ACC112 (cell line): ENCODE measurements at regions not wholly inside any gene's neighbourhood (a gene's known extent, or its start where the extent isn't known, plus 50 kb on each side); places are given as distances from the start of the nearest gene placed in this dataset.

ENCODE experiments used
- H2AFZ ChIP-seq: fragments of 200-600 bp; sonication (generic); one replicate; pipeline ENCODE4 v1.6.0; 2017; ENCODE audit warnings: antibody characterized with exemption, low read length; ENCODE audit not compliant: unreplicated experiment
- H3K27ac ChIP-seq: fragments of 200-600 bp; sonication (generic); 2 replicates; pipeline ENCODE4 v1.5.1; 2014; ENCODE audit warnings: low read depth, mild to moderate bottlenecking, antibody characterized with exemption, low read length, moderate library complexity
- H3K27me3 ChIP-seq: fragments of 200-600 bp; sonication (generic); 2 replicates; pipeline ENCODE4 v1.6.1; 2014; ENCODE audit warnings: mild to moderate bottlenecking, antibody characterized with exemption, low read length, moderate library complexity, mixed read lengths; ENCODE audit not compliant: insufficient read depth
- H3K36me3 ChIP-seq: fragments of 200-600 bp; sonication (generic); 2 replicates; pipeline ENCODE4 v1.6.1; 2016; ENCODE audit warnings: mild to moderate bottlenecking, antibody characterized with exemption, low read length, moderate library complexity, mixed read lengths; ENCODE audit not compliant: insufficient read depth
- H3K4me1 ChIP-seq: fragments of 200-600 bp; sonication (generic); one replicate; pipeline ENCODE4 v1.6.1; 2016; ENCODE audit warnings: low read length, mixed read lengths; ENCODE audit not compliant: insufficient read depth, unreplicated experiment, control insufficient read depth
- H3K4me3 ChIP-seq: fragments of 200-600 bp; sonication (generic); 2 replicates; pipeline ENCODE4 v1.5.1; 2014; ENCODE audit warnings: mild to moderate bottlenecking, low read depth, low read length
- H3K79me2 ChIP-seq: fragments of 200-600 bp; sonication (generic); one replicate; pipeline ENCODE4 v1.6.0; 2016; ENCODE audit warnings: low read length; ENCODE audit not compliant: control insufficient read depth, unreplicated experiment, insufficient read depth

DNA sequence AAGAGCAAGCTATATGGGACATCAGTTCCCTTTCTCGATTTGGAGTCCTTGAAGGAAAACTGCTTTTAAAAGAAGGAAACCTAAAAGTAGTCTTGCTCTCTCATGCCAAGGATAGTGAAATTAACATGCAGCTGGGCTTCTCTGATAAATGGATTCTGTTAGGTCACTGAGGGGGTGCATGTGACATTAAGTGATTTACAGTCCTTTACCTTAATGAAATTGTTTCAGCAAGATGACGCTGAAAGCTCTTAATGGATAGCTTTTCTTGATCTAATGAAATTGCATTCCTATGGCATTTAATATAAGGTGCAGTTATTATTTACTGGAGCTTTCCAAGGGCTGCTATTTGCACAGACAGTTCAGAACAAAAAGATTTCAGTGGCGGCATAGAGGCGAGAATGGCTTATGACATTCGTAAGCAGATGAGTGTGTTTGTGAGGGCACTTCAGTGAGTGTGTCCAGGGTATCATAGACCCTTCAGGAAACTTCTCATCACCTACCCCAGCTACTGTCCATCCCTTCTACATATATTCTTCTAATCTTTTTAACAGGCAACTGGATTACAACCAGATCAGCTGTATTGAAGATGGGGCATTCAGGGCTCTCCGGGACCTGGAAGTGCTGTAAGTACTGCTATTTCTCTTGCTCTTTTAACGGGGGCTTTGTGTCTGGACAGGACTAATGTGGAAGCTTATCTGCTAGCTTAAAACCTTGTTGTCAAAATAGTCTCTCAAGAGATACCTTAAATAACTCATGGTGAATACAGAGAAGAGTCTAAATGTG is 219.9 kb upstream of the PACRGL start:
- H2AFZ ChIP-seq = no peak overlapping the region
- no peaks in the 10 kb centered on the region for H3K4me1 ChIP-seq
- H3K27ac ChIP-seq = no peak overlapping the region
- no peak overlapping the region for H3K4me3 ChIP-seq
- H3K27me3 ChIP-seq = no peaks in the 10 kb centered on the region
- no peaks in the 10 kb centered on the region for H3K79me2 ChIP-seq
- no peaks in the 10 kb centered on the region for H3K36me3 ChIP-seq

DNA sequence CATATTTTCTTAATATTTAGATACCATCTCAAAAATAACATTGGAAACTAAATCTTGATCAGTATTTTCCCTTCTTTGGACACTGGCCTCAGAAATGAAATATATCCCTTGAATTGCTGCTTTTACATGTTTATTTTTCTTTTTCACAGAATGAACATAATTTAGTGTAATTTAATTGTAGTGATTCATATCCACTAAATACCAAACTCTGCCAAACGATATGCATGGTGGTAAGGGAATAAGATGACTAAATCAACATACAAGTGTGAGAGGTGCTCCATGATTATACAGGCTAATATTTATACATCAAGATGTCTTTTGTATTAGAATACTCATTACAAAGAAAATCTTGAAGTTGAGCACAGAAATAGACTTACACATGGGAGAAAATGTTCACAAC is 216.8 kb upstream of the PACRGL start:
- no peak overlapping the region for H3K4me3 ChIP-seq
- no peaks in the 10 kb centered on the region for H3K27me3 ChIP-seq
- no peak overlapping the region for H3K27ac ChIP-seq

DNA sequence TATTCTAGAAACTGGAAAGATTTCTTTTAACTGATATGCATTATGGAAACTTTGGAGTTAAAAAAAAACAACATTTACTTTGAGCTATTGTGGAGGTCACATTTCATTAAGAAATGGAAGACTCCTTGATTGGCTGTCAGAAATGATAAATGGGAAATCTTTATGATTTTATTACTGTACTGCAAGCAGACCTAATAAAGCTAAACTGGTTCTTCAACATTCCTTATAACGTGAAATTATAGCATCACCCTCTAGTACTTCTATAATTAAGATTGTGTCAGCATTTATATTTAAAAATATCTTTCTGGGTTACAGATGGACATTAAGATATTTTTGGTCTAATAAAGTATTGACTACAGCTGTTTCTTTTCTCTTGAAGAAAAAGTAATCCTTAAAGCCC is 213.8 kb upstream of the PACRGL start:
- H3K79me2 ChIP-seq = no peaks in the 10 kb centered on the region
- no peaks in the 10 kb centered on the region for H3K27me3 ChIP-seq
- H3K36me3 ChIP-seq = no peaks in the 10 kb centered on the region
- no peak overlapping the region for H3K4me3 ChIP-seq
- H2AFZ ChIP-seq = no peak overlapping the region
- peaks cover 7% of the 10 kb centered on the region for H3K4me1 ChIP-seq
- H3K27ac ChIP-seq = no peak overlapping the region

More for the DNA sequence above, 216.8 kb upstream of the PACRGL start:
- Histone ChIP-seq H3K4me1 (peaks cover 7% of the 10 kb centered on the region), H2AFZ (no peak overlapping the region), H3K79me2 (no peaks in the 10 kb centered on the region), H3K36me3 (no peaks in the 10 kb centered on the region)

DNA sequence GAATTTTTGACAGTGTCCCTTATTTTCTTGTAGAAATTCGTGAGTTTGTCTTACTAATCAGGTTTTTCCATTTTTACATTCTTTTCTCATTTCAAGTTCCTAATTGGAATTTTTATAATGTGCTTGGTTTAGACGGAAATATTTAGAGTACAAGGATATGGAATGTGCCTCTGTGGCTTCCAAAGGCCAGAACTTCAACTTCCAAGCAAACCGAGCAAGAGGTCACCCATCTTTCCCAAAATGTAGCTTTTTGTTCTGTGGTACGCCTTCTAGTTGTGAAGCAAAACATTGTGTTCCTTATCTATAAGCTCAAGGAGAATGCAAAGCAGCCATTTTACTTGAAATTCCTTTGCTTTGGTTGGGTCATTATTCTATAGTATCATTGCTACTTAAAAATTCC is 212.8 kb upstream of the PACRGL start:
- H3K27ac ChIP-seq = no peak overlapping the region
- no peaks in the 10 kb centered on the region for H3K79me2 ChIP-seq
- H3K4me1 ChIP-seq = peaks cover 7% of the 10 kb centered on the region
- H3K4me3 ChIP-seq = no peak overlapping the region
- no peaks in the 10 kb centered on the region for H3K36me3 ChIP-seq
- H2AFZ ChIP-seq = no peak overlapping the region
- no peaks in the 10 kb centered on the region for H3K27me3 ChIP-seq

DNA sequence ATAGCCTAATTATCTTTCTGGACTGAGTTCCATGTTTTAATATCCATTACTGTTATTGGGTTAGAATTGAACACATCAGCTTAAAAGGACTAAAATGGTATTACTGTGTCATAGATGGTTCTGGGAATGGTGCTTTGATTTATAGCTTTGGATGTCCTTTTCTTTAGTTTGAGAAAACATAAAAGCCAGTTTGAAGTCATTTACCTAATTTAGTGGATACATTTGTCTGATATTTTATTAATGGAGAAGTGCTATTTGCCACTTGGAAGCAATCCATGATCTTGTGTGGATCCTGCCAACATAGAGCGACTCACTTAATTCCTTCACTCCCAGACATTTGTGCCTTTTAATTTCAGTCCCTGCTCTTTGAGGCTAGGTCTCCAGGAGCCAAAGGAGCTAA is 212.4 kb upstream of the PACRGL start:
- Histone ChIP-seq H3K4me3 (no peak overlapping the region), H3K27me3 (no peaks in the 10 kb centered on the region), H3K27ac (no peak overlapping the region), H3K4me1 (peaks cover 7% of the 10 kb centered on the region), H3K79me2 (no peaks in the 10 kb centered on the region), H2AFZ (no peak overlapping the region), H3K36me3 (no peaks in the 10 kb centered on the region)

DNA sequence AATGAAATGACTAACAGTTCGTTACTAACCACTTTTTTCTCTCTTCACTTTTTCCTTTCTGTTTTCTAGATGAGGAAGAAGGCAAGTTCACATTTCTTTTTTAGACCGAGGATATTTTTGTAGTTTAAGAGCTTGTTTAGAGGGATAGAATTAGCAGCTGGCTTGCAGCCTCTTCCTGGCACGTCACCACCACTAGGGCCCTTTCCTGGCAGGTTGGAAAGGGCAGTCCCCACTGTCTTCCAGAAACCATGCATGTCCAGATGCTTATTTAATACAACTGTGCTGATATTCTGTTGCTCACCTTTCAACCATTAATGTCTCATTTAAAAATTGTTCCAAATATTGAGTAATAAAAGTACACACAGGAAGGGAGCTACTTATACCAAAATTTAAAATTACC is 209.5 kb upstream of the PACRGL start:
- no peaks in the 10 kb centered on the region for H3K27me3 ChIP-seq
- H3K4me3 ChIP-seq = no peak overlapping the region
- H2AFZ ChIP-seq = no peak overlapping the region
- peaks cover 14% of the 10 kb centered on the region for H3K4me1 ChIP-seq
- H3K36me3 ChIP-seq = no peaks in the 10 kb centered on the region
- no peaks in the 10 kb centered on the region for H3K79me2 ChIP-seq
- no peak overlapping the region for H3K27ac ChIP-seq

DNA sequence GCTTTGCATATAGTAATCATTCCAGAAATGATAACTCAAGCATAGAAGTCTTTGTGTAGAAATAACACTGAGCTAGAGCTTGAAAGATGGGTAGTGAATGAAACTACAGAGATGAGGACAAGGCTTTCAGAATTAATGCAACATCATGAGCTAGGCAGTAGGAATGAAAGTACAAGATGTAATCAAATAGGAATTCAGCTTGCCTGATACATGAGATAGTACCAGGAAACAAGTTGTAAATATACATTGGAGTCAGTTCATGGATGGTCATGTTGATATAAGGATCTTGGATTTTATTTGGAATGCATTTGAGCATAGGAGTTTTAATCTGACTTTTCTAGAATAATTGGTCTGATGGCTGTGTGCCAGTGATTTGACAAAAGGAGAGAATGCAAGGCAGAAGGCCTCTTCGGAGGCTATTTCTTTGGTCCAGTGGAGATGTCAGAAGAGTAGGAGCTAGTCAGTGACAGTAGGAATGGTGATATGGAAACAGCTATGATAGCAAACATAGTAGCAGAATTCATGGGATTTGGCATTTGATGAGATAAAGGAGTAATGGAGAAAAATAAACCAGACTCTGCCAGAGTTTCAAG is 206.4 kb upstream of the PACRGL start:
- Histone ChIP-seq H3K4me3 (no peak overlapping the region), H3K27ac (no peak overlapping the region), H3K4me1 (peaks cover 7% of the 10 kb centered on the region), H3K79me2 (no peaks in the 10 kb centered on the region), H3K27me3 (no peaks in the 10 kb centered on the region), H2AFZ (no peak overlapping the region), H3K36me3 (no peaks in the 10 kb centered on the region)

DNA sequence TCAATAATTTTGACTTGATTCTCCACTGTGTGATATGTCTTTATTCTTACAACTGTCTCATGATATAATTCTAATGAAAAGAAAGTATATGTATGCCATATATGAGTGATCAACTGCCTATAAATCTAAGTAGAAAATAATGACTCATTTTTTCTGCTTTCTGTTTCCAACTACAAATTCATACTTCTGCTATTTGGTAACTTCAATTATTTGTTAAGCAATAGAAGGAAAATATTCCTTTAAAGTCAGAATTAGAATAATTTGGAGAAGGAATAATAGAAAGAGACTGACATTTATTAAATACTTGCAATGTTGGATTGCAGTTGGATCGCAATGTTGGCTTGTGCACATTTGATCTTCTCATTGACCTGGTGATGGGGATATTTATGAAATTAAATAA is 204.2 kb upstream of the PACRGL start:
- H3K27me3 ChIP-seq = no peaks in the 10 kb centered on the region
- H3K36me3 ChIP-seq = no peaks in the 10 kb centered on the region
- H2AFZ ChIP-seq = no peak overlapping the region
- no peaks in the 10 kb centered on the region for H3K79me2 ChIP-seq
- H3K27ac ChIP-seq = no peak overlapping the region
- H3K4me3 ChIP-seq = no peak overlapping the region
- H3K4me1 ChIP-seq = peaks cover 7% of the 10 kb centered on the region

DNA sequence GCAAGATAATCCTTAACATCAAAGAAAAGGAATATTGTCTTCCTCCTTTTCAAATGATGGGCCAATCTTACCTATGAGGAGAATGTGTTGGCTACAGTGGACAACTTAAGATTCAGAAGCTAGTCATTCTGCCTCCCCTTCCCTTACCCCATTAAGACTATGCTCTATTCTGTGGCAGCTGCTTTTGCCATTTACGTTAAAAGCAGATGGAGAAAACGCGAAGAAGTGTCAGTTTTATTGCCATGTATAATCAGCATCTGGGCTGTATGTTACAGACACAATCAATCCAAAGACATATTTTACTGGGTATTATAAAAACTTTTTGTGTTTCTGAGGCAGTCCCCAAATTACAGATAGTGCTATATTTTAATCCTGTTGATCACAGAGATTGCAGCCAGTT is 196.1 kb upstream of the PACRGL start:
- no peaks in the 10 kb centered on the region for H3K79me2 ChIP-seq
- peaks cover 9% of the 10 kb centered on the region for H3K4me1 ChIP-seq
- H3K27me3 ChIP-seq = no peaks in the 10 kb centered on the region
- H3K27ac ChIP-seq = no peak overlapping the region
- H3K4me3 ChIP-seq = no peak overlapping the region
- H2AFZ ChIP-seq = no peak overlapping the region
- H3K36me3 ChIP-seq = no peaks in the 10 kb centered on the region

DNA sequence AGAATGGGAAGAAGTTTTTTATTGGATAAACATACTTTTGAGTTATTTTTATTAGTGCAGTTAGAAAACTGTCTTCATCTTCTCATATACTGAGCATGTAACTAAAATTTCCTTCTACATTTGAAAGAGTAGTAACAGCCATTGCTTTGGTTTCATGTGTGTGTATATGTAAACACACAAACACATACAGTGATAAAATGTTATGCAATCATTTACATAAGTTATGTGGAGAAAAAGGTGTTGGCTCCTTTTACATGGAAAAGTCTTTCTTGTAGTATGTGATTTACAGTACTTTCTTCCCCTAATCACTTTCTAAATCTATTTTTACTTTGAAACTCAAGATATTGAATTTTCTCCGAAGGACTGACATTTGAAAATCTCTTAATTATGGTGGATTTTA is 194.3 kb upstream of the PACRGL start:
- Histone ChIP-seq H3K4me1 (peaks cover 9% of the 10 kb centered on the region), H3K27ac (peak overlapping the region; percentile 46; the same call in 1 of the 2 replicates), H3K36me3 (no peaks in the 10 kb centered on the region), H3K4me3 (no peak overlapping the region), H3K27me3 (no peaks in the 10 kb centered on the region), H3K79me2 (no peaks in the 10 kb centered on the region), H2AFZ (peak overlapping the region; percentile 9)

DNA sequence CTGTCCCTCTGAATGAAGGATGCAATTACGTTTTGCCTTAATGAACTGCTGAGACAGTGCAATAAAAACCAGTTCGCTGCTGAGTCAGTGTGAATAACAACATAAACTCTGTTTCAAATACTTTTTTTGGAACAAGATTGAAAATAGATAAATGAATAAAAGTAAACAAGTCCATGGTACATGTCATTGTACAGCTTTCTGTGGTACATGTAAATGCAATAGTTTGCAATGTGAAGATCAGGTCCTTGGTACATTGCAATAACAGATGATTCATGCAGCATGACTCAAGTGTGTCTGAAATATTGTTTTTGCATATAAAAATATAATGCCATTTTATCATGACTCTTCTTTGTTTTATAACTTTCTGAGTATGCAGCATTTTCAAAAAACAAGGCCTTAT is 193.4 kb upstream of the PACRGL start:
- Histone ChIP-seq H3K27ac (peak overlapping the region; percentile 46), H3K79me2 (no peaks in the 10 kb centered on the region), H3K4me3 (no peak overlapping the region), H3K27me3 (no peaks in the 10 kb centered on the region), H2AFZ (no peak overlapping the region), H3K36me3 (no peaks in the 10 kb centered on the region), H3K4me1 (peaks cover 12% of the 10 kb centered on the region)
